Heart left ventricle (tissue), 13 donors: ENCODE measurements at regions not wholly inside any gene's neighbourhood (a gene's known extent, or its start where the extent isn't known, plus 50 kb on each side); places are given as distances from the start of the nearest gene placed in this dataset.

Experiments used
- POLR2A ChIP-seq, 2 donors: fragments of 450-650 bp; IDR thresholded peaks; one replicate each; pipeline ENCODE4 v1.6.1; 2017; ENCODE audit warnings: antibody characterized with exemption in 2 of 2, mild to moderate bottlenecking in 2 of 2, moderate library complexity in 2 of 2
- TF ChIP-seq, protein P1 (sequence below), 12 donors: fragments of 200-600 bp; sonication (generic) in 4 of 12; IDR thresholded peaks; one replicate each; pipeline versions ENCODE4 v1.5.0 to v1.8.0; 2018 to 2022; ENCODE audit warnings: antibody characterized with exemption in 12 of 12, mild to moderate bottlenecking in 5 of 12
- donor health status: ischemic (EF 13 %, LVEDD 7.1; RV severe dilation, severe dysfunction).
- donor health status: DM: no; HTN: yes; CAD: no.
- donor health status: DM: no; HTN: no; CAD: no.
- donor health status: ischemic (EF 25% LVEDD 6.9; RV normal size, moderate dysfunction).
- donor health status: ischemic (EF 25% LVEDD 5.7; RV mildly dilated, moderate dysfunction).
- donor health status: ischemic (EF 35%, LVEDD 5.7; RV mildly dilated, moderate dysfunction).
- donor health status: nonischemic (EF 11% LVEDD 7.7; RV severe dilation, severe dysfunction).
- donor health status: DM: yes; HTN: yes; CAD: no.
- donor health status: PGD.
- donor health status: ischemic (EF 29% LVEDD 5.4; RV normal size, mild dysfunction).
- donor health status: nonischemic (EF 23%, LVEDD 6.1; RV moderate dilation, normal function).

DNA sequence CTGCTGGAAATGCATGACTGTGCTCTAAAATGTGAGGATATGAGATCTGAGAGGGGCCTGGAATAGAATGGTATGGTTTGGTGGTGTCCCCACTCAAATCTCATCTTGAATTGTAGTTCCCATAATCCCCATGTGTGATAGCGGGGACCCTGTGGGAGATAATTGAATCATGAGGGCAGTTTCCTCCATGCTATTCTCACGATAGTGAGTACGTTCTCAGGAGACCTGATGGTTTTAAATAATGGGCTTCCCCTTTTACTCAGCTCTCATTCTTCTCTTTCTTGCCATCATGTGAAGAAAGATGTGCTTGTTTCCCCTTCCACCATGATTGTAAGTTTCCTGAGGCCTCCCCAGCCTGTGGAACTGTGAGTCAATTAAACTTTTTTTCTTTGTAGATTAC lies 133.6 kb upstream of the ADAMTS16 start:
- TF ChIP-seq, protein P1, sequence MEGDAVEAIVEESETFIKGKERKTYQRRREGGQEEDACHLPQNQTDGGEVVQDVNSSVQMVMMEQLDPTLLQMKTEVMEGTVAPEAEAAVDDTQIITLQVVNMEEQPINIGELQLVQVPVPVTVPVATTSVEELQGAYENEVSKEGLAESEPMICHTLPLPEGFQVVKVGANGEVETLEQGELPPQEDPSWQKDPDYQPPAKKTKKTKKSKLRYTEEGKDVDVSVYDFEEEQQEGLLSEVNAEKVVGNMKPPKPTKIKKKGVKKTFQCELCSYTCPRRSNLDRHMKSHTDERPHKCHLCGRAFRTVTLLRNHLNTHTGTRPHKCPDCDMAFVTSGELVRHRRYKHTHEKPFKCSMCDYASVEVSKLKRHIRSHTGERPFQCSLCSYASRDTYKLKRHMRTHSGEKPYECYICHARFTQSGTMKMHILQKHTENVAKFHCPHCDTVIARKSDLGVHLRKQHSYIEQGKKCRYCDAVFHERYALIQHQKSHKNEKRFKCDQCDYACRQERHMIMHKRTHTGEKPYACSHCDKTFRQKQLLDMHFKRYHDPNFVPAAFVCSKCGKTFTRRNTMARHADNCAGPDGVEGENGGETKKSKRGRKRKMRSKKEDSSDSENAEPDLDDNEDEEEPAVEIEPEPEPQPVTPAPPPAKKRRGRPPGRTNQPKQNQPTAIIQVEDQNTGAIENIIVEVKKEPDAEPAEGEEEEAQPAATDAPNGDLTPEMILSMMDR (IDR thresholded peaks at IDR 0.05) = no peak
- TF ChIP-seq POLR2A (IDR thresholded peaks at IDR 0.05) = no peak
